HepG2 (cell line): ENCODE measurements at regions not wholly inside any gene's neighbourhood (a gene's known extent, or its start where the extent isn't known, plus 50 kb on each side); places are given as distances from the start of the nearest gene placed in this dataset.

ENCODE experiments used
- ATF4 ChIP-seq, 2 experiments: fragments of 450-650 bp in 1 of 2; sonication (generic) in 1 of 2; formaldehyde crosslinking; IDR thresholded peaks; 2 replicates each; pipeline versions ENCODE4 v1.5.0 to v1.8.0; 2020 to 2022; ENCODE audit warnings: mild to moderate bottlenecking in 1 of 2, missing genetic modification reagents in 1 of 2
- CEBPG ChIP-seq: IDR thresholded peaks from 2 replicates; pipeline ENCODE4 v1.6.1; 2016
- DRAP1 ChIP-seq: IDR thresholded peaks from 2 replicates; pipeline ENCODE4 v1.6.1; 2016; ENCODE audit warnings: missing genetic modification reagents, missing compliant biosample characterization
- FOSL2 ChIP-seq: sonication (generic); formaldehyde crosslinking; IDR thresholded peaks from 2 replicates; pipeline ENCODE4 v1.4.0; 2020; ENCODE audit warnings: missing genetic modification reagents
- MEIS1 ChIP-seq: sonication (generic); formaldehyde crosslinking; IDR thresholded peaks from 2 replicates; pipeline ENCODE4 v1.9.0; 2021; ENCODE audit warnings: mild to moderate bottlenecking, missing genetic modification reagents, moderate library complexity, borderline replicate concordance
- MTA1 ChIP-seq: sonication (generic); formaldehyde crosslinking; IDR thresholded peaks from 2 replicates; pipeline ENCODE4 v1.4.0; 2020; ENCODE audit warnings: missing genetic modification reagents, mild to moderate bottlenecking, borderline replicate concordance
- MTERF4 ChIP-seq: sonication (generic); formaldehyde crosslinking; IDR thresholded peaks from 2 replicates; pipeline ENCODE4 v1.8.0; 2023; ENCODE audit warnings: mild to moderate bottlenecking, missing genetic modification reagents
- MXD1 ChIP-seq: sonication (generic); formaldehyde crosslinking; IDR thresholded peaks from 2 replicates; pipeline ENCODE4 v1.4.0; 2020; ENCODE audit warnings: mild to moderate bottlenecking, missing genetic modification reagents
- NKX3-1 ChIP-seq: sonication (generic); formaldehyde crosslinking; IDR thresholded peaks from 2 replicates; pipeline ENCODE4 v1.5.0; 2020; ENCODE audit warnings: missing genetic modification reagents
- NR2C2 ChIP-seq: sonication (generic); formaldehyde crosslinking; IDR thresholded peaks from 2 replicates; pipeline ENCODE4 v1.4.0; 2020; ENCODE audit warnings: missing genetic modification reagents, mild to moderate bottlenecking, moderate library complexity, borderline replicate concordance
- RAD51 ChIP-seq: fragments of 450-650 bp; IDR thresholded peaks from 2 replicates; pipeline ENCODE4 v1.6.1; 2016; ENCODE audit warnings: borderline replicate concordance
- RNF2 ChIP-seq: fragments of 450-650 bp; conservative IDR thresholded peaks from 2 replicates; pipeline ENCODE4 v1.6.1; 2016; ENCODE audit warnings: low read depth
- RXRA ChIP-seq: sonication (generic); formaldehyde crosslinking; IDR thresholded peaks from 2 replicates; pipeline ENCODE4 v1.5.1; 2020; ENCODE audit warnings: missing genetic modification reagents
- SKI ChIP-seq: fragments of 450-650 bp; IDR thresholded peaks from one replicate; pipeline ENCODE4 v1.6.1; 2018; ENCODE audit warnings: mild to moderate bottlenecking; ENCODE audit not compliant: partially characterized antibody
- TSC22D2 ChIP-seq: sonication (generic); formaldehyde crosslinking; IDR thresholded peaks from 2 replicates; pipeline ENCODE4 v1.5.1; 2020; ENCODE audit warnings: missing genetic modification reagents, mild to moderate bottlenecking, borderline replicate concordance
- XBP1 ChIP-seq: sonication (generic); formaldehyde crosslinking; IDR thresholded peaks from 2 replicates; pipeline ENCODE4 v1.5.0; 2020; ENCODE audit warnings: missing genetic modification reagents
- YEATS4 ChIP-seq: sonication (generic); formaldehyde crosslinking; IDR thresholded peaks from 2 replicates; pipeline ENCODE4 v1.4.0; 2020; ENCODE audit warnings: missing genetic modification reagents, borderline replicate concordance
- ZBED4 ChIP-seq: sonication (generic); formaldehyde crosslinking; IDR thresholded peaks from 2 replicates; pipeline ENCODE4 v1.4.0; 2020; ENCODE audit warnings: missing genetic modification reagents, borderline replicate concordance
- ZBTB34 ChIP-seq: sonication (generic); formaldehyde crosslinking; IDR thresholded peaks from 2 replicates; pipeline ENCODE4 v1.8.0; 2022; ENCODE audit warnings: mild to moderate bottlenecking, missing genetic modification reagents
- ZNF235 ChIP-seq: sonication (generic); formaldehyde crosslinking; IDR thresholded peaks from 2 replicates; pipeline ENCODE4 v1.8.1; 2023; ENCODE audit warnings: mild to moderate bottlenecking, missing genetic modification reagents, borderline replicate concordance
- ZNF329 ChIP-seq: sonication (generic); formaldehyde crosslinking; IDR thresholded peaks from 2 replicates; pipeline ENCODE4 v1.9.0; 2021; ENCODE audit warnings: low read depth, mild to moderate bottlenecking, missing genetic modification reagents
- ZNF549 ChIP-seq: sonication (generic); formaldehyde crosslinking; IDR thresholded peaks from 2 replicates; pipeline ENCODE4 v1.5.0; 2020; ENCODE audit warnings: missing genetic modification reagents
- ZNF605 ChIP-seq: sonication (generic); formaldehyde crosslinking; IDR thresholded peaks from 2 replicates; pipeline ENCODE4 v1.8.0; 2022; ENCODE audit warnings: mild to moderate bottlenecking, missing genetic modification reagents

GRCh38 chr17:77086433-77087010 is 54.2 kb upstream of the SEC14L1 start (continued):
- no peak for TF ChIP-seq ZBED4 (CRISPR knock-in tag)
- TF ChIP-seq MEIS1 (CRISPR knock-in tag): 0 out of 2 replicates have a peak, but pooled peaks have one; percentile 46
- TF ChIP-seq ZNF605 (CRISPR knock-in tag): peak; percentile 72; the same call in 1 of the 2 replicates
- no peak for TF ChIP-seq XBP1 (CRISPR knock-in tag)
- no peak for TF ChIP-seq ZNF329 (CRISPR knock-in tag)
- TF ChIP-seq ZBTB34 (CRISPR knock-in tag): no peak
- TF ChIP-seq RXRA (CRISPR knock-in tag): 0 out of 2 replicates have a peak, but pooled peaks have one; percentile 25
- peak; percentile 49; the same call in 1 of the 2 replicates for TF ChIP-seq DRAP1 (CRISPR knock-in tag)
- no peak for TF ChIP-seq MTERF4 (CRISPR knock-in tag)
- no peak for TF ChIP-seq ZNF235
- TF ChIP-seq RNF2: no peak
- TF ChIP-seq FOSL2: peak; percentile 41
- peak; percentile 15 for TF ChIP-seq SKI
- TF ChIP-seq TSC22D2 (CRISPR knock-in tag): peak; percentile 37; the same call in 1 of the 2 replicates
- no peak for TF ChIP-seq NR2C2
- TF ChIP-seq MTA1 (CRISPR knock-in tag): no peak
- no peak for TF ChIP-seq CEBPG (CRISPR knock-in tag)
- no peak for TF ChIP-seq ATF4 (CRISPR knock-in tag; IDR thresholded peaks at IDR 0.05)
- no peak for TF ChIP-seq NKX3-1 (CRISPR knock-in tag)
- no peak for TF ChIP-seq ZNF549 (CRISPR knock-in tag)
- TF ChIP-seq RAD51: no peak
- TF ChIP-seq YEATS4: no peak
- no peak for TF ChIP-seq MXD1 (CRISPR knock-in tag)
